ENCODE measurements at regions not wholly inside any gene's neighbourhood (a gene's known extent, or its start where the extent isn't known, plus 50 kb on each side); places are given as distances from the start of the nearest gene placed in this dataset.

GRCh38 chr4:83850435-83850834 is 314.5 kb downstream of the GPAT3 start:
- DNase-seq, result no peak

GRCh38 chr4:83846193-83846830 is 310.4 kb downstream of the GPAT3 start:
- DNase-seq, result no peak

DNA sequence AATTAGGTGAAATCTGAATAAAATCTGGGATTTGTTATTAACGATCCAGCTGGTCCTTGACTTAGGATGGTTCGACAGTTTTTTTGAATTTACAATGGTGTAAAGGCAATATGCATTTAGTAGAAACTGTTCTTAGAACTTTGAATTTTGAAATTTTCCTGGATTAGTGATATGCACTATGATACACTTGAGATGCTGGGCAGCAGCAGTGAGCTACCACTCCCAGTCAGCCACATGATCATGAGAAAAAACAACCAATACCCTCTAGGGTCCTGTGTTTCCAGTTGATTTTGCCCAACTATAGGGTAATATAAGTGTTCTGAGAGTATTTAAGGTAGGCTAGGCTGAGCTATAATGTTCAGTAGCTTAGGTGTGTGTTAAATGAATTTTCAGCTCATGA is 303.7 kb downstream of the GPAT3 start:
- no peak for DNase-seq

GRCh38 chr4:83837614-83838308 is 301.9 kb downstream of the GPAT3 start:
- DNase-seq, result no peak

DNA sequence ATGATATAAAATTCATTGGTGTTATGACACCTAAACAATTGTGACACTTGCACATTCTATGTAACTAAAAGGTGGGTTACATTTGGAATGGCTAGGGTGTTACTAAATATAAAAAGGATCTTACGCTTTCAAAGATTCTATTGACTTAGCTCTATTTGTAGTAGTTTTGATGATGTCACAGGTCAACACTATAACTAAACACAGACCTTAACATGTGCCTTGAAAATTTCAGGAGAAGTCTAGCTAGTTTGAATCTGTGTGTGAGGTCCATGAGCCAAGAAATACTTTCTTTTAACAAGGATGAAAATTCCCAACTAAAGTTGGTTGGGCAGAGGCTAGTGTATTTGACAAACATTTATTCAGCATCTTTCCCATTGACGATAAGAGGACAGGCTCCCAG is 298.0 kb downstream of the GPAT3 start:
- no peak for DNase-seq

- DNase-seq, result no peak
These were observed 296.4 kb downstream of the GPAT3 start for GRCh38 chr4:83832110-83832825.

DNA sequence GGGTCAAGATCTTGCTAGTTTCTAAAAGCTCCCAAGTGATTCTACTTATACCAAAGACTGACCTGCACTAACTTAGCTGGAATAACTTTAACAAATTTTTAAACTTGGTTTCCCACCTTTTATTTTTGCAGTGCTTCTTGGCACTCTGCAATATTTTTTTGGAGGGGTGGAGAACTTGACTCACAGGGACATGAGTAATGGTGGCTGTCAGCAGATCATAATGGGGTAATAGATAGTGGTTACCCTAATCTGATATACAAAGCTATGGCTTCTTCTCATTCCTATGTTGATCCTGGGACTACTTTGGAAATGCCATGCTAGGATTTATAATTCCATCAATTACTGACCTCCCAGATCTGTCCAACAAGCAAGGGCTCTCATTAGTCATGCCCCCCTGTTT is 295.7 kb downstream of the GPAT3 start:
- DNase-seq, result no peak

DNA sequence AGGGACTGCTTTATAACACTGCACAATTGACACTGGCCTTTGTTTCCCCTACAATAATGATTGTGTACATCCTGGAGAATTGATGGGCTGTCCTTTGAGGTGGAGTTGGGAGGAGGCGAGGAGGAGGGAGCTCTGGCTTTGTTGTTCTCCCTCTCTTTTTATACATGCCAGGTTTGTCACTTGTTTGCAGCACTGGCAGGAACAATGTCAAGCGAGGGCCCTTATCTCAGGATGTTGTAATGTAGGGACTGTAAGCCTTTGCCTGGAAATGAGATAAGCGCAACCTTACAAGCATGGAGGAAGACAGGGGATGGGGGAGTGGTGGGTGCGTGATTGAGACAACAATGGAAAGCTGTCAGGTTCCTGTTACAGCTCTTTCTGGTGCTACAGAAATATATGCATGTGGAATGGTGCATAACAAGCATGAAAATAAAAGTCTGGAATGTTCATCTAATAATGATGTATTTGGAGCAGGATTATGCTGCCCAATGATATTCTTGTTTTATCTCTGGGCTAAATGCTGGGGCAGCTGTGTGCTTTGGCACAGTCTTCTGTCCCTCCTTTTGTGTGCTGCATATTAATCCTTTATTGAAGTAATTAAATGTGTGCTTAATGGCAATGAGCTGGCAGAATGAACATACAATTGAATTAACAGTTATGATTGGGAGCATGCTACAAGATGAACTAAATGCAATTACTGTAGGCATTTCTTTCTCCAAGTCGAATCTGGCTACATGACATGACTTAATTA is 294.4 kb downstream of the GPAT3 start:
- DNase-seq, result no peak

GRCh38 chr4:83828601-83829000 is 292.7 kb downstream of the GPAT3 start:
- no peak for DNase-seq

GRCh38 chr4:83821493-83821892 is 285.6 kb downstream of the GPAT3 start:
- no peak for DNase-seq

GRCh38 chr4:83819582-83819981 is 283.7 kb downstream of the GPAT3 start:
- no peak for DNase-seq

DNA sequence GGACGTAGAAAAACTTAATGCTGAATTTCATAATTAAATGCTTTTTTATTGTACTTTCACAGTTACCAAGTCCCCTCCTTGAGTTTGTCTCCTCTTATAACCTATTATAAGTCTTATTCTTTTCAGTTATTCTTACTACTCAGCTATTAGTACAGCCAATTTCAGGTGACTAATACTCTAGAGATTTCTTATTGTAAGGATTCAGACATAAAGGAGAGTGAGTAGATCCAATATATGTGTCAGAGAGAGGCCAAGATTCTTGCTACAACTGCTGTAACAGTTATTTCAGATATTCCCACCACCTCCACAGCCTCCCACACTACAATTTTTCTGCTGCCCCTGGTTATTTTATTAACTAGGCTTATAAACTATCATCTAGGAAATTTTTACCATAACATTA is 274.5 kb downstream of the GPAT3 start:
- DNase-seq, result no peak

DNA sequence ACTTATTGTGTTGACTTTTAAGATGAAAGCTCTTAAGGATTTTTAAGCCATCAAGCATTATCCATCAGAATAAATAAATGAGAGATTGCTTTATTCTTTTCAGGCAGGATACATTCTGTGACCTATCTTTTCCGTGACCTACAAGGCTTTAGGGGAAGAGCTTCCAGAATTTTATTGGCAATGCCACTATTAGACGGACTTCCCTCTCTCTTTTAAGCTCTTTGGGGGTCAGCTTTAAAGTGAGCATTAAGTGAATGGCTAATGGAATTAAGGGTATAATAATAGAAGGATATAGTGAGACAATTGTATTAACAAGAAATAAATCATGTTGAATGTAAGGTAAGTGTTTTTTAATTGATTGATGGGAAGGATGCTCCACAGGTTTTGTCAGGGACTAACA is 273.7 kb downstream of the GPAT3 start:
- no peak for DNase-seq

DNA sequence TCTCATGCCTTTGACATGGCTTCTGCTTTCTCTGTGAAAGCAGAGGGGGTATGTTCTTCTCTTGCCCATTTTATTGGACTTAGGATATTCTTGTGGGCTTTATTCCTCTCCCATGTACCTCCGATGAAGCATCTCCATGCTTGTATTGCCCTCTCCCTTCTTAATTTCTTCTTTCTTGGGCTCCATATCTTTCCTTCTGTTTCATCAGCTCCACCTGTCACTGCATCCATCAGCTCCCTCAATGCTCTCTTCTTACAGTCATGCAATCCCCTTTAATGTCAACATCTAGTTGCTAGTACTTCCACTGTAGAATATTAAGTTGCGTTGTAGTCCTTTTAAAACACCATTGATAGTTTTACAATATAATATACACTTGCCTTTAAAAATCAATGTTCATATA is 257.6 kb downstream of the GPAT3 start:
- no peak for DNase-seq

- DNase-seq, result no peak
These were observed 250.0 kb downstream of the GPAT3 start for GRCh38 chr4:83785891-83786290.

- no peak for DNase-seq
These were observed 247.3 kb downstream of the GPAT3 start for GRCh38 chr4:83783215-83783614.

DNA sequence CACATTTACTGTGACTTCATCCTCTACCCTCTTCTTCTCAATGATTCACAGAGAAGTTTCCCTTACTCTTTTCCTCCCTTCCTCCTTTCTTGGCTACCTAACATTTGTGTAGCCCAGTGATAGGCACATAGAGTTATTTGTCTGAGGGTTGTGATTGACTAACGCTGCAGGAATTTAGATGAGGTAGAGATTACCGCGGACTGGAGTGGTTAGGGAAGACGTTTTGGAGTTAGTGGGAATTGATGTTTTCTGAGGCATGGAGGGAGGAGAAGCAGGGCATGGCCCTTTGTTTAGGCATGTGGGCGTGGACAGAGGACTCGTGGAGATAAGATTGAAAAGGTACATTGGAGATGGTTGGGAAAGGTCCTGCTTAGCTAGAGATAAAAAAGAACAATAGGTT is 246.7 kb downstream of the GPAT3 start:
- no peak for DNase-seq

GRCh38 chr4:83781434-83781833 is 245.5 kb downstream of the GPAT3 start:
- DNase-seq, result no peak

GRCh38 chr4:83780053-83780733 is 244.3 kb downstream of the GPAT3 start:
- no peak for DNase-seq

DNA sequence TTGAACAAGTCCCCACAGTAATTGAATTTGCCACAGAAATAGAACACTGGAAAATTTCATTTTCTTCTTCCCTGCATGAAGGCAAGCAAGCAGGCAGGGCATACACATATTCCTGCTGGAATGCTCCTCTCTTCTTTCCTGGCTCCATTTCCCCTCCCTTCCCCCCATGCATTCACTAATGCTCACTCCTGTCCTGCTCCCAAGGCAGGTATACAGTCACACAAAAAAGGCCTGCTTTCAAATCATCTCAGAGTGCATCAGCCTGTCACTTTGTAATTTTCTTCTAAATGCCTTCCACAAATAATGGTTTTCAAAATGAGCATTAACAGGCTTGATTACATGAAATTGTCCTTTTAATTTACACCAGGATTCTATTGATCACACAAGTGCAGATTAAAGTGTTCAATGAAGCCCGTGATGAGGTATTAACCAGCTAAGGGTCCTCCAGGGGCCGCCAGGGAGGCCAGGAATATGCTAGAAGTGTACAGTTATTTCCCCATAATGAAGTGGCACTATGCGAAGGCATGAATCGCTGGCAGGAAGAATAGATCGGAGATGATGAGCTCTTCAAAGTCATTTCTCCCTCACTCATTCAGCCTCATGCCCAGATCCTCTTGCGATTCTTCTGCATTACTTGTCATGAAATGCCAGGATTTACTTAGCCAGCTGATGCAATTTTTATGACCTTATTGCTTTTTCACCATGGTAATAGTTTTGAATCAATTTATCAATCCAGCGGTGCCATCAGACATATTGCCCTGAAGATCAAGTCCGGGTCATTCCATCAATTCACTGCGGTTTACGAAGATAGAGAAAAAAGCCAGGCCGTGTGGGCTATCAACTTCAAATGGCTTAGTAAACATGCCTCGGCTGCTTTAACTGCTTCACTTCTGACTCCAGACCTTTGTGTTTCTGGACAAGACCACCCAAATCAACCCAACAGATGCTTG is 243.5 kb downstream of the GPAT3 start:
- no peak for DNase-seq

DNA sequence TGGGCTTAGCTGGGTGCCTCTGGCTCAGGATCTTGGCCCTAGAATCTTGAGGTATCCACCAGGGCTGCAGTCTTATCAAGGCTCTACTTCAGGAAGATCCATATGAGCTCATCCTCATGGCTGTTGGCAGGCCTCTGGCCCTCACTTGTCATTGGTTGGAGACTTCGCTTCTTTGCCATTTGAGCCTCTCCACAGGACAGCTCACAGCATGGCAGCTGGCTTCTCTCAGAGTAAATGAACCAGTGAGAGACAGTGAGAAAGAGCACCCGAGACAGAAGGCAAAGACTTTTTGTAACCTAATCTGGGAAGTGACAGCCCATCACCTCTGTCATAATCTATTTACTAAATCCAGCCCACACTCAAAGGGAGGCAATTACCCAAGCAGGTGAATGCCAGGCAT is 236.8 kb downstream of the GPAT3 start:
- DNase-seq, result no peak
